MCF 10A (cell line): ENCODE measurements at regions not wholly inside any gene's neighbourhood (a gene's known extent, or its start where the extent isn't known, plus 50 kb on each side); places are given as distances from the start of the nearest gene placed in this dataset.
A peak's percentile ranks its signal among the peaks of the same experiment; 100 is the strongest.

Experiments
- BruUV-seq: library from RNA; stranded (reverse); fragments of 400-500 nt; replicated peaks from 2 replicates; lab custom pipeline; 2021; lab: Mats Ljungman, UMichigan
- CTCF ChIA-PET: fragments of 300-600 bp; sonication (Branson Sonifier 250); formaldehyde crosslinking; extraction: SDS; loops from one replicate; lab custom pipeline; 2021; ENCODE audit warnings: antibody characterized with exemption, inconsistent platforms; lab: Yijun Ruan, JAX
- POLR2A ChIA-PET: fragments of 300-600, 350-650 bp; sonication (Branson Sonifier 250); formaldehyde crosslinking; extraction: SDS; loops from one replicate; lab custom pipeline; 2020; ENCODE audit warnings: antibody characterized with exemption, inconsistent platforms; lab: Yijun Ruan, JAX
- DNase-seq: peaks from one replicate; pipeline ENCODE4 v3.0.0-alpha.2; 2018; ENCODE audit not compliant: unreplicated experiment
- H3K27ac Mint-ChIP-seq: one replicate; pipeline ENCODE4 v1.8.0; 2022; ENCODE audit warnings: mild to moderate bottlenecking, low read depth, mixed read lengths; ENCODE audit not compliant: unreplicated experiment
- H3K27me3 Mint-ChIP-seq: one replicate; pipeline ENCODE4 v1.8.0; 2022; ENCODE audit warnings: mixed read lengths; ENCODE audit not compliant: insufficient read depth, unreplicated experiment
- H3K36me3 Mint-ChIP-seq: one replicate; pipeline ENCODE4 v1.8.0; 2022; ENCODE audit warnings: mild to moderate bottlenecking, moderate library complexity, mixed read lengths; ENCODE audit not compliant: insufficient read depth, unreplicated experiment
- H3K4me1 Mint-ChIP-seq: one replicate; pipeline ENCODE4 v1.8.0; 2022; ENCODE audit warnings: mixed read lengths; ENCODE audit not compliant: insufficient read depth, unreplicated experiment
- H3K4me3 Mint-ChIP-seq: one replicate; pipeline ENCODE4 v1.8.0; 2022; ENCODE audit warnings: mild to moderate bottlenecking, moderate library complexity, mixed read lengths; ENCODE audit not compliant: unreplicated experiment
- H3K9me3 Mint-ChIP-seq: one replicate; pipeline ENCODE4 v1.8.0; 2022; ENCODE audit warnings: mixed read lengths; ENCODE audit not compliant: unreplicated experiment
- CTCF ChIP-seq: fragments of 200-600 bp; IDR thresholded peaks from one replicate; pipeline ENCODE4 v1.8.0; 2022; ENCODE audit warnings: antibody characterized with exemption, mild to moderate bottlenecking; ENCODE audit not compliant: unreplicated experiment
- intact Hi-C: fragments of 100-400 bp; cut with micrococcal nuclease; formaldehyde crosslinking; loops from 2 replicates; pipeline ENCODE4 v1.14.1; 2022

GRCh38 chr1:191943684-191944083, 214.6 kb upstream of the RGS18 start:
- intact Hi-C loops = no loop called here
- H3K9me3 Mint-ChIP-seq = peaks cover 12% of the 10 kb centered on the region
- no peak overlapping the region for H3K4me3 Mint-ChIP-seq
- ChIA-PET CTCF (interaction anchor here (0.6 kb wide), 2 partner anchors 162 to 226 kb away, joined by 3 to 4 read pairs; no protein-coding TSS in a partner anchor), POLR2A (interaction anchor here (0.6 kb wide), 1 partner anchor 57 kb away, joined by 3 read pairs; no protein-coding TSS in a partner anchor)
- H3K27me3 Mint-ChIP-seq = no peaks in the 10 kb centered on the region
- DNase-seq = no peak
- H3K27ac Mint-ChIP-seq = no peak overlapping the region
- no peaks in the 10 kb centered on the region for H3K36me3 Mint-ChIP-seq
- no TSS peak for BruUV-seq
- TF ChIP-seq CTCF = no peak
- H3K4me1 Mint-ChIP-seq = no peaks in the 10 kb centered on the region

- CTCF ChIA-PET = no interaction called here
- TF ChIP-seq CTCF = no peak
- DNase-seq = peak; percentile 16
- H3K4me3 Mint-ChIP-seq = no peak overlapping the region
- no TSS peak for BruUV-seq
- intact Hi-C loops = no loop called here
- H3K27me3 Mint-ChIP-seq = no peaks in the 10 kb centered on the region
- H3K9me3 Mint-ChIP-seq = peaks cover 7% of the 10 kb centered on the region
- no peak overlapping the region for H3K27ac Mint-ChIP-seq
- no peaks in the 10 kb centered on the region for H3K4me1 Mint-ChIP-seq
- no peaks in the 10 kb centered on the region for H3K36me3 Mint-ChIP-seq
- POLR2A ChIA-PET = interaction anchor here (0.7 kb wide), 1 partner anchor 1292 kb away, joined by 3 read pairs; no protein-coding TSS in a partner anchor
Observed at GRCh38 chr1:191953526-191953925, 204.7 kb upstream of the RGS18 start.

- CTCF ChIA-PET = interaction anchor here (0.7 kb wide), 1 partner anchor 143 kb away, joined by 3 read pairs; no protein-coding TSS in a partner anchor
- POLR2A ChIA-PET = no interaction called here
Observed at GRCh38 chr1:191959856-191960255, 198.4 kb upstream of the RGS18 start.

GRCh38 chr1:191963286-191963685, 195.0 kb upstream of the RGS18 start:
- H3K9me3 Mint-ChIP-seq = no peaks in the 10 kb centered on the region
- no peak for TF ChIP-seq CTCF
- H3K36me3 Mint-ChIP-seq = no peaks in the 10 kb centered on the region
- no peak overlapping the region for H3K27ac Mint-ChIP-seq
- no peaks in the 10 kb centered on the region for H3K27me3 Mint-ChIP-seq
- CTCF ChIA-PET = no interaction called here
- no peak overlapping the region for H3K4me3 Mint-ChIP-seq
- POLR2A ChIA-PET = no interaction called here
- intact Hi-C loops = no loop called here
- no TSS peak for BruUV-seq
- DNase-seq = no peak
- peaks cover 10% of the 10 kb centered on the region for H3K4me1 Mint-ChIP-seq

More at GRCh38 chr1:191959856-191960255, 198.4 kb upstream of the RGS18 start:
- no peaks in the 10 kb centered on the region for H3K9me3 Mint-ChIP-seq
- BruUV-seq = no TSS peak
- H3K36me3 Mint-ChIP-seq = no peaks in the 10 kb centered on the region
- intact Hi-C loops = no loop called here
- H3K27ac Mint-ChIP-seq = no peak overlapping the region
- no peak for DNase-seq
- no peaks in the 10 kb centered on the region for H3K27me3 Mint-ChIP-seq
- H3K4me1 Mint-ChIP-seq = peaks cover 10% of the 10 kb centered on the region
- TF ChIP-seq CTCF = no peak
- no peak overlapping the region for H3K4me3 Mint-ChIP-seq
